Eye (tissue), 1 donor: ENCODE measurements at regions not wholly inside any gene's neighbourhood (a gene's known extent, or its start where the extent isn't known, plus 50 kb on each side); places are given as distances from the start of the nearest gene placed in this dataset.
A peak's percentile ranks its signal among the peaks of the same experiment; 100 is the strongest.

Source experiments
- DNase-seq: peaks from one replicate; pipeline ENCODE4 v3.0.0-alpha.2; 2015

GRCh38 chr15:29914511-29914926 is 92.3 kb upstream of the TJP1 start:
- DNase-seq = peak; percentile 70

DNA sequence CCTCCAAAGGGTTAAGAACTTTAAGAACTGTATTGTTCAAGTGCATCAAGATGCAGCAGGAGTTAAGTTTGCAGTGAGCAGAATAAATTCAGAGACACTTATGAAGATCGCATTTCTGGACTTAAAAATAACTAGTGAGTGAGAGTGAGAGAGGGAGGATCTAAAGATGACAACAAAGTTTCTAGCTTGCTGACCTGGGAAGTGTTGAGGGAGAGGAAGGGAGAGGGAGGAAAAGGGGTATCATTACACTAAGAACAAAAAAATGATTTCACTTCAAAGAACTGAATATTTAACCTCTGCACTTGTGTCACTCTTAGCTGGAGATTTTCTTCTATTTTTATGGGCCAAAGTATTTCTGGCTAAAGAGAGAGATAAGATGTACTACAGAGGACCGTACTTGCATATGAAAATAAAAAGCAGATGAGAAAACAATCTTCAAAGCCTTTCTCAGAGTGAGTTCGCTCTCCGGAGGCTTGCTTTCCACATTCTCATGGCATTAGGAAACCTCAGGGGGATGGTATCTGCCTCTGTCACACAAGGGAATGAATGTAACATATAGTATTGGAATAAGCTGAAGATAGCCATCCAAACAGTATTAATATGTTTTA is 91.4 kb upstream of the TJP1 start:
- DNase-seq = peak; percentile 59

- DNase-seq = no peak
Measured at GRCh38 chr15:29911705-29912104, 89.4 kb upstream of the TJP1 start.

DNA sequence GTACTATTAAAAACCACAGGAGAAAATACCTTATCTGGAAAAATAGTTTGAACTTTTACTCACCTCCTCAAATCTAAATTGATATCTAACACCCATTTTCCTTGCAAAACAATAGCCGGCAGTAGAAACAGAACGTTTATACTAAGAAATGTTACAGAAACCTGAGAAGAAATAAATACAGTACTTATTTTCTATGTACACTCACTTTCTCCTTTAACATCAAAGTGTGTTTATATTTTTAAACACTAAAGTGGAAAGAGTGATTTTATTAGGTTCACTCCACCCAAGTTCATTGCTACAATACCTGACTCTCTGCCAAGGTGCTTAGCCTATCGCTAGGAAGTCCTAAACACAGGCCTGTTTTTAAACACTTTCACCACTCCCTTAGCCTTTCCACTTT is 87.8 kb upstream of the TJP1 start:
- DNase-seq = no peak

DNA sequence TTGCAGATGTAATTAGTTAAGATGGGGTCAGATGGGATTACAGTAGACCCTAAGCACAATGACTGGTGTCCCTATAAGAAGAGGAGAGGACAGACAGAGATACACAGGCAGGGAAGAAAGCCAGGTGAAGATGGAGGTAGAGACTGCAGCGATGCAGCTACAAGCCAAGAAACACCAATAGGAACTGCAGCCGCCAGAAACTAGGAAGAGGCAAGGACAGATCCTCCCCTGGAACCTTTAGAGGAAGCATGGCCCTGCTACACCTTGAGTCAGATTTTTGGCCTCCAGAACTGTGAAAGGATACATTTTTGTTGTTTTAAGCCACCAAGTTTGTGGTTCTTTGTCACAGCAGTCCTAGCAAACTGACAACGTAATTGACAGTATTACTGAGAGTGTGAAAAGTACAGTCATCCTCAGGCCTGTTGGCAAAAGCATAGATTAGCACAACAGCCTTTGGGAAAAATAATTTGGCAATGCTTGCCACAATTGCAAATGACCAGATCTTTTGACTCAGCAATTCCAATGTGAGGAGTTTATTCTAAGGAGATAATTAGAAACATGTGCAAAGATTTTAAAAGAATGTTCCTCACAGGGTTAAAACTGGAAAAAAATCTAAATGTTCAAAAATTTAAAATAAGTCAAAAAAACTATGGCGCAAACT is 82.6 kb upstream of the TJP1 start:
- no peak for DNase-seq

DNA sequence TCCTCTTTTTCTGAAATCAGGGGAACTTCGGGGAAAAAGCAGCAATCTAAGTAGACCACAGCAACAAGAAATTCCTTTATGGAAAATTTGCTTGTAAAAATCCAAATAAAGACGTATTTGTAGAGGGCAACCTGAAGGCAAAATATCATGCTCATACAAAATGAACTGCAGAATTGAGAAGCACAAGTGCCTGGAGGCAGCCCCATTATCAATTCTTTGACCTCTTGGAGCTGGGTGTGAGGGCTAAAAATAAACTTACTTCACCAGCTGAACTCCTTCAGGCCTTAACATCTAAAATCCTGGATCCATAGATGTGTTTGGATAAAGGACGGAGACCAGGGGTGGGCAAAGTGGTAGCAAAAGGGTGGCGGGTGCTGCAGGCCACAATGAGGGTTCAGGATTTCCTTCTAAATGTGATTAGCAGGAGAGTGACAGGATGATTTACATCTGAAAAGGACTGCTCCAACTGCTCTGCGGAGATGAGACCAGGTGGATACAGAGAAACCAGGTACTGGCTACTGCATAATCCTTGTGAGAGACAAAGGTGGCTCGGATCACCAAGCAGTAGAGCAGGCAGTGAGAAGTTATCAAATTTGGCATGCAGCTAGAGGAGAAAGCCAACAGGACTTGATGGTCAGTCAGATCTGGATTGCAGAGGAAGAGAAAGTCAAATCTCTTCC is 81.7 kb upstream of the TJP1 start:
- DNase-seq = no peak

- no peak for DNase-seq
Measured at GRCh38 chr15:29903028-29903427, 80.8 kb upstream of the TJP1 start.

DNA sequence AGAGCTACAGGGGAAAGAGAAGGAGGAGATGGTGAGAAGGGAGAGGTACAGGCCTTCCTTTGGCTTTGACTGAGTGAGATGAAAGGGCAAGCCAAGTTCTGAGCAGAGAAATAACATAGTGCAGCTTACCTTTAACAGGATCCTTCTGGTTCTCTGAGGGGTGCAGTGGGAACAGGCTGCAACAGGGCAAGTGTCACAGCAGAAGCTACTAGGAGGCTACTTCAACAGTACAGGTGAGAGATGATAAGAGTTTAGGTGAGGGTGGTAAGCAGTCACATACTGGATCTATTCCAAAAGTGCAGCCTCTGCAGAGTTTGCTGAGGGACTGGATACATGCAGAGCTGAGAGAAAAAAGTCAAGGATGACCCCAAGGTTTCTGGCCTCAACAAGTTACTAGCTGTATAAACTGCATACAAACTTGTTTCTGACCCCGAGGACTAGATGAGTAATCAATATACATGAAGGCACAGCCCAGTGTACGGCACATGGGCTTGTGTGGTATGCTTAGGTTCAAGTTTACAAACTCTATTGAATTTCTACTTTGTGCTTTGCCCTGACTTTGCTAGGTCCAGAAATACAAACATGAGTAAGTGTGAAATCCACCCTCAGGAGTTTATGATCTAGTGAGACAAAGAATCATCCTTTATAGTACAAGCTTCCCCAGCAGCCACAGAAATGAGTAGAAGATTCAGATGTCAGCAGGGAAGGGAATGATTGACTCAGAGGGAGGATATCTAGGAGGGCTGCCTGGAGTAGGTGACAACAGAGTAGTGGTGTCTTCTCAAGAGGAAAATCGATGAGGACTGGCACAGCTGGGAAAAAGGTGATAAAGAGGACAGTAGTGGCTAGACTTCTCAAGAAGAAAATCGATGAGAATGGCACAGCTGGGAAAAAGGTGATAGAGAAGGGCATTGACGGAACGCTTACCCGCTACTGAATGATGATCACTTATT is 78.2 kb upstream of the TJP1 start:
- no peak for DNase-seq

- no peak for DNase-seq
Measured at GRCh38 chr15:29896062-29896461, 73.8 kb upstream of the TJP1 start.

- DNase-seq = no peak
Measured at GRCh38 chr15:29891096-29891457, 68.8 kb upstream of the TJP1 start.

DNA sequence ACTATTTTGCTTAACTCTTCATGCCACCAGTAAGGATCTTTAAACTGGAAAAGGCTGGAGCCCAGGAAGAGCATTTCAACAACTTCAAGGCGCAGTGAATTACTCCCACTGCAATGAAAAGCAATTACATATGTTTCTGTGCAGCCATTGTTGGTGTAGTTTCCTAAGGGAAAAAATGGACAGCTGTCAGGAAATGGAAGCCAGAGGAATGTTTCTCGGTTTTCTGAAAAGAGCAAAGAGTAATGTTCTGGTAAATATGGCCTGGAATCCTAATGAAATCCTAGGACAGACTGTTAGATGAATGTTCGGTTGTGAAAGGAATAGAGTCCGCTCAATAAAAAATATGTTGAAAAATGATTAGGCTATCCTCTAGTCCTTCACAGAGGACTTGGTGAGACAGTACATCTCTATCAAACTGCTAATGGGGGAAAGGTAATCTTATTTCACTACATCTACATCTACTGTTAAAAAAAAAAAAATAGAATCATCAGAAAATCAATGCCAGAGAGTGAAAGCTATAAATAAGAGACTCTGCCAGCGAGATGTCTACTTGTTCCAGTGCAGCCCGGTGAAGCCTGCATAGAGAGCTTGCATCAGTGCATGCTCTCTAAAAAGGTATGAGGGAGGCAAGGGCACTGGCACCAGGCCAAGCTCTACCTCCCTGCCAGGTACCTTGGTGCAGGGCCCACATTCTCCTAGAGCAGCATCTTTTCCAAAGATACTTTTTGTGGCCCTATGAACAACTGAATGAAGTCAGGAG is 68.2 kb upstream of the TJP1 start:
- no peak for DNase-seq

- DNase-seq = no peak
Measured at GRCh38 chr15:29889542-29890329, 67.5 kb upstream of the TJP1 start.

DNA sequence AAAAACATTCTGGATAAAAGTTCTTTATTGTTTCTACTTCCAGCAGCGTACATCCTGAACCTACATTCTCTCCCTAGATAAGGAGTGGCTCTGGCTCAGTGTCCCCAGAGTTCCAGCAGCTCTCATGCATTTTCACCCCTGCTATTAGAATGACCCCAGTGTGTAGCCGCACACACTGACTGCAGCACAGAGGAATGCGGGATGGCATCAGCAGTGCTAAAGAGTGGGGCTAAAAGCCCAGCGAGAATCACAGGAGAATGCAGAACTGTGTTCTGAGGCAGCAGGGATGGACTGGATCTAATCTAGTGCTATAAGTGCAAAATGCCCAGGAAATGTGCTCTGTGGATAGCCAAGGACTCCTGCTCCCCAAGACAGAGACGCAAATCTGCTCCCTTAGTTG is 66.4 kb upstream of the TJP1 start:
- peak; percentile 75 for DNase-seq

- no peak for DNase-seq
Measured at GRCh38 chr15:29887721-29888120, 65.5 kb upstream of the TJP1 start.

GRCh38 chr15:29885183-29885582 is 62.9 kb upstream of the TJP1 start:
- no peak for DNase-seq

- DNase-seq = peak; percentile 48
Measured at GRCh38 chr15:29883126-29883525, 60.9 kb upstream of the TJP1 start.

DNA sequence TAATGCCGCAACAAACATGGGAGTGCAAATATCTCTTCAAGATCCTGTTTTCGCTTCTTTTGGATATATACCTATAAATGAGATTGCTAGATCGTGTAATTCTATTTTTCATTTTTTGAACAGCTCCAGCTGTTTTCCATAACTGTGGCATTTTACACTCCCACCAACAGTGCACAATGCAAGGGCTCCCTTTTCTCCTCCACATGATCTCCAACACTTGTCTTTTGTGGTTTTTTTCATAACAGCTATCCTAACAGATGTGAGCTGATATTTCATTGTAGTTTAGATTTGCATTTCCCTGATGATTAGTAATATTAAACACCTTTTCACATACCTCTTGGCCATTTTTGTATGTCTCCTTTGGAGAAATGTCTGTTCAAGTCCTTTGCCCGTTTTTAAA is 58.6 kb upstream of the TJP1 start:
- no peak for DNase-seq

GRCh38 chr15:29880341-29880740 is 58.1 kb upstream of the TJP1 start:
- no peak for DNase-seq

DNA sequence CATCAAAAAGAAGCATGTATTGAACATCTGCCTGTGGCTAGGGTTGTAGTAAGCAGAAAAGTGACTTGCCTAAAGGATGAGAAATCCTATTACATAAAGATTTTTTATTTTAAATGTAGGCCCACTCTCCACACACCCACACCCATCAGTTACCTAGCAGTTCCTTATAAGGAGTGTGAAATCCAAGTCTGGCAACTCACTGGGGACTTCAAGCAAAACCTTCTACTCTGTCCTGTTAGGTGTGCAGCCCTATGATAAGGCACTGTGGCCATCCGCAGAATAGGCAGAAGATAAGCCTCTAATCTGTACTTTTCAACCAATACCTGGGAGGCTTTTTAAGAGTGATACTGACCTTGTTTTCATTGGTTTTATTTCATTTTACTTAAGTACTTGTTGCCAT is 52.7 kb upstream of the TJP1 start:
- no peak for DNase-seq

- DNase-seq = peak; percentile 90
Measured at GRCh38 chr15:29873947-29874411, 51.7 kb upstream of the TJP1 start.

GRCh38 chr15:29873264-29873663 is 51.0 kb upstream of the TJP1 start:
- DNase-seq = no peak

- DNase-seq = peak; percentile 22
Measured at GRCh38 chr15:29872716-29873115, 50.4 kb upstream of the TJP1 start.
